A172 (cell line): ENCODE measurements at regions not wholly inside any gene's neighbourhood (a gene's known extent, or its start where the extent isn't known, plus 50 kb on each side); places are given as distances from the start of the nearest gene placed in this dataset.

Source experiments
- DNase-seq: peaks from one replicate; pipeline ENCODE4 v3.0.0-alpha.2; 2015; ENCODE audit warnings: low spot score

- no peak for DNase-seq
Observed at GRCh38 chr17:5819921-5820685, 235.8 kb upstream of the NLRP1 start.

DNA sequence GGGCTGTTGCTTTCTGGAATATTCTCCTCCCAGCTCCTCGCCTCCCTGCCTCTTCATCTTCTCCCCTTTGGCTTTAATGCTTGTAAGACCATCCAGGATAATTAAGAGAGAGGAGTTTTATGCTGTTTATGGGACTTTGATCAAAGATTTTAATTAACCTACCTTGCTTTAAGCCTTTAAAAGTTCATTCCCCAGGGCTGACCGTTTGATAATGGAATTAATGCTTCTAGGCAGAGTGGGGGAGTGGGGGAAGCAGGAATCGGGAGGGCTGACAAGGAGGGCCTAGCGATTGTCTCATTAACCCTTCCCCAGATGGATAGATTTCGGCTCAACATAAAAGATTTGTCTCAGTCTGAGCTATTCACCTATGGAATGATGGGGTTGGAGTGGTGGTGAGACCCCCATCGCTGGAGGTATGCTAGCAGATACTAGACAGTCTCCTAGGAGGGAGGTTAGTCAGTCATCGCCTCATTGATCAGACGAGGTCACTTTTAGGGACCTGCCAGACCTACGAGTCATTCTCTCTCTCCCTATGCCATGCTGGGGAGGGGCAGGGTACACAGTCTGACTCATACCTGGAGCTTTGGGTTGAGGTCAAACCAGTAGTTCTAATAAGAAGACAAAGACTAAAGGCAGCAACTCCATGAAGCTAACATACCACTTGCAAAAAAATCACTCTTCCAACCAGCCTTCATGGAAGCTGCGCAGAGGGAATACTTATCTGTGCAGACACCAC lies 236.6 kb upstream of the NLRP1 start:
- DNase-seq = peak; percentile 49

GRCh38 chr17:5821803-5822202 lies 237.5 kb upstream of the NLRP1 start:
- no peak for DNase-seq

GRCh38 chr17:5822281-5823060 lies 238.2 kb upstream of the NLRP1 start:
- peak; percentile 32 for DNase-seq

DNA sequence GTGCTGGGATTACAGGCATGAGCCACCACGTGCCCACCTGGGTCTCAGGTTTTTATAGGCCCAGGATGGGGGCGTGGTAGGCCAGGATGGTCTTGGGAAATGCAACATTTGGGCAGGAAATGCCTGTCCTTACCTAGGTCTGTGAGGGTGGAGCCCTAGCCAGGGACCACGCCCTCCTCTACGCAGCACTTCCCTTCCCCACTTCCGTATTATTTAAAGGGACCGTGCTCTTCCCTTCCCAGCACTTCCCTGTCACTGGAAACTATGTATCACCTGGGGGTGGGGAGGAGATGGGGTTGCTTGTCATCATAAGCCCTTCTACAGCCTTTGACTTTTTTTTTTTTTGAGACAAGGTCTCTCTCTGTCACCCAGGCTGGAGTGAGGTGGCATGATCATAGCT lies 238.9 kb upstream of the NLRP1 start:
- DNase-seq = peak; percentile 16

GRCh38 chr17:5825717-5826330 lies 241.5 kb upstream of the NLRP1 start:
- peak; percentile 37 for DNase-seq

GRCh38 chr17:5826384-5826783 lies 242.1 kb upstream of the NLRP1 start:
- DNase-seq = peak; percentile 65

- no peak for DNase-seq
Observed at GRCh38 chr17:5830921-5831320, 239.3 kb upstream of the WSCD1 start.

DNA sequence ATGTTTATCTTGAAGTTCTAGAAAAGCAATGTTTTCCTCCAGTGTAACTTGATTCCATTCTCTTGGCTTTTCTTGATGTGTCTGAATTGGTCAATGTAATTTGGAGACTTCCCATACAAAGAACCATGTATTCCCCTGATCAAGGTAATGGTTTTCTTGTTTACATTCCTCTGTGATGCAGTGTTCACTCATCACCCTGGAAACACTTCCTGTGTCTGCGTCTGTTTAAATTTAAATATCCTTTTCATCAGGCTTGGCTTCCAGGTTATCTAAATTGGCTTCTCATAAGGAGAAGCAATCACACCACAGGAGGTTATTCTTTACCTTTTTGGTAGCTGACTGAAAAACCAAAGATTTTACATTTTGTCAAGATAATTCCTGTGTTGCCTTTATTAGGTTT lies 237.3 kb upstream of the WSCD1 start:
- peak; percentile 73 for DNase-seq

DNA sequence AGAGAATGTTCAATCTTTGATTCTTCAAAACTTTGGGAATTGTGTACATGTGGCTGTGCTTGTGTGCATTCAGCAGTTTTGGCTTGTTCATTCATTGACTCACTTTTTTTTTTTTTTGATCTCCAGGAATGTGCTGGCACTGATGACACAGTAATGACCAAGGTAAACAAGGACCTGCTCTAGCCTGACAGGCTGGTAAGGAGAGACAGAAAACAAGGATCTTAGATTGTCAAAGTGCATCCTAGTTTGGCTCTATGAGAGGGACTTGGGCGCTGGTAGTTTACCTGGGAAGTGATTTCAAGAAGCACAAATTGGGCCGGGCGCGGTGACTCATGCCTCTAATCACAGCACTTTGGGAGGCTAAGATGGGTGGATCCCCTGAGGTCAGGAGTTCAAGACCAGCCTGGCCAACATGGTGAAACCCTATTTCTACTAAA lies 233.1 kb upstream of the WSCD1 start:
- peak; percentile 82 for DNase-seq

GRCh38 chr17:5838661-5839300 lies 231.4 kb upstream of the WSCD1 start:
- DNase-seq = no peak

DNA sequence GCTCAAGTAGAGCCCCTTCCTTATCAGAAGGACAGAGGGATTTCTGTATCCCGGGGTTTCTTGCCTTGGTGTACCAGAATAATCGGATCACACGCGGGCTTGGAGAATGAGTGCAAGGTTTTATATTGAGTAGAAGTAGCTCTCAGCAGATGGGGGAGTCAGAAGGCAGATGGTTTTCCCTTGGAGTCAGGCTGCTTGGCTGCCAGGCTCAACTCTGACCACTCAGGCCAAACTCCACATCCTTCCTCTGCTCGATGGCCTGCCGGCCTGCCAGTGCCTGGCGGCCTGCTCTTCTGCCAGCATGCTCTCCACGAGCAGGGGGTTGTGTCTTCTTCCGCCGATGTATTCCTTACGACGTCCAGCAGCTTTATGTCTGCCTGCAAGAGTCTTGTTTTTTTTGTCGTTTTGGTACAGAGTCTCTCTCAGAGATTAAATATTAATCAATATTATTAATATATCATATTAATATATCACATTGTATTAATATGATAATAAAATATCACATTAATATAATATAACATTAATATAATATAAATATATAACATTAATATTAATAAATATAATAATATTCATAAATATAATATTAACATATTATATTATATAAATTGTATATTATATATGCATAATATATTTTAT lies 229.2 kb upstream of the WSCD1 start:
- no peak for DNase-seq

GRCh38 chr17:5841862-5842261 lies 228.3 kb upstream of the WSCD1 start:
- DNase-seq = no peak

GRCh38 chr17:5843366-5844026 lies 226.7 kb upstream of the WSCD1 start:
- DNase-seq = no peak

DNA sequence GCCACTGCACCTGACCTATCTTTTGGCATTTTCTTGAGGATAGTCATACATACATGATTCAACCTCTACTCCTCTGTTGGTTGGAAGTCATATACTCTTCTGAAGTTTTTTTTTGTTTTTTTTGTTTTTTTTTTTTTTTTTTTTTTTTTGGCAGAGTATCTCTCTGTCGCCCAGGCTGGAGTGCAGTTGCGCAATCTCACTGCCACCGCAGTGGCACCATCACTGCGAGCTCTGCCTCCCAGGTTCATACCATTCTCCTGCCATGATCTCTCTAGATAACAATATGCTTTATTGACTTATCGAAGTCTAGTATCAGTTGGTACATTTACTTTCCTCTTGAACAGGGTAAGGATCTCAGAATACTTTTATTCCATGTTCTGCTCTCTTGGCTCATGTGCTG lies 224.2 kb upstream of the WSCD1 start:
- peak; percentile 12 for DNase-seq

DNA sequence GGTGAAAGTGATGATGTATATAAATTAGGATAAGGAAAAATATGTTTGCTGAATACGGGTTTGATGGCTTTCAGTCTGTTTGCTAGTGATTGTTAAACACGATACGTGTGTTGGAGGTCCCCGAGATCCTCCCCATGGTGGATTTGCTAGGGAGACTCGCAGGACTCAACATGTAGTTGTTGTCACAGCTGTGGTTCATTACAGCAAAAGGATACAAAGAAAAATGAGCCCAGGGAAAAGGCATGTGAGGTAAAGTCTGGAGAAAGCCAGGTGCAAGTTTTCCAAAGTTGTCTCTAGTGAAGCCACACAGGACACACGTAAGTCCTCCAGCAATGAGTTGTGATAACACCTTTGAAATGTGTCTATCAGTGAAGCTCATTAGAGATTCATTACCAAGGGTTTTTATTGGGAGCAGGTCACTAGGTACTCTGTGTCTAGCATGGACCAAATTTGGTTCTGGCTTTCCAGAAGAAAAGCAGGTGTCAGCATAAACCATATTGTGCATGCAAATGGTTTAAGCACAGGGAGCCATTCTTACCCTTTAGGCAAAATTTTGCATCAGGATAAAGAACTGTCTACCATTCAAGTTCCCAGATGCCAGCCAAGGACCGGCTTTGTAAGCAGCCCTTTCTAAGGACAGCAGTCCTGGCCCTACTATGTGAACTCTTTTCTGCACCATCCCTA lies 215.2 kb upstream of the WSCD1 start:
- no peak for DNase-seq

- no peak for DNase-seq
Observed at GRCh38 chr17:5861246-5861645, 208.9 kb upstream of the WSCD1 start.

DNA sequence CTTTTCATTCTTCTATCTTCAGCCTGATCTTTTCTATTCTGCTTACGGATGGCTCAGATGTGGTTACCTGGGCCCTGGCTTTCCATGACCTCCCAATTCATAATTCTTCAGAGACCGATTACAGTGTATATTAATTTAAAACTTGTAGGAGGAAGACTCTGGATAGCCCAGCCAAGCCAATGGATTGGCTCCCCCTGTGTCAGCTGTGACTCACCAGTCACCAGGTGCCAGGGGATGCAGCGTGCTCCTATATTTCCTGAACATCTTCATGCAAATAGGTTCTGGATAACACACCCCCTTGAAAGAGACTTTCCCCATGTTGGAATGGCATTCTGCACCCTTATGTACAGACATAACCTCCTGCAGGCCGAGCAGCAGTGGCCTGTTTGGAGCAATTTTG lies 208.3 kb upstream of the WSCD1 start:
- DNase-seq = peak; percentile 35

DNA sequence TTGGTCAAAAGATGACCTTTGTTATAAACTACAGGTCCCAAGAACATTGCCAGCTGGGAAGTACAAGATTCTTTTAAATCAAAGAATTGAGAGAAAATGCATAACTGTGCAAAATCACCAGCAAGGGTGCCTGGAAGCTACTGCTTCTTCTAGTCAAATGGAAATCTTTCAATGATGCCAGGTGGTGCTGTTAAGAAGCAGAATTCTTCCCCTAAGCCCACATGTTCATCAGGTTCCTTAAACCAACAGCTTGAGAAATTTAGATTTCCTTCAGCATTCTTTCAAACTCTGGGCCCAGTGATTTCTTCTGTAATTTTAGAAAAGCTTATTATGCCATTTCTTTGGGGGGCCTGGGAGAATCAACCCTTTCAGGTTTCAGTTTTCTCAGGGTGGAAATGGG lies 207.8 kb upstream of the WSCD1 start:
- DNase-seq = no peak
